GM12865 (cell line): ENCODE measurements at regions not wholly inside any gene's neighbourhood (a gene's known extent, or its start where the extent isn't known, plus 50 kb on each side); places are given as distances from the start of the nearest gene placed in this dataset.

Experiments
- DNase-seq: peaks from one replicate; pipeline ENCODE4 v3.0.0; 2010; ENCODE audit warnings: low read depth
- H3K4me3 ChIP-seq: 2 replicates; pipeline ENCODE4 v1.5.1; 2011; ENCODE audit warnings: mild to moderate bottlenecking, low read depth, low read length, control low read depth
- TF ChIP-seq, protein P1 (sequence below): IDR thresholded peaks from 2 replicates; pipeline ENCODE4 v1.5.1; 2011; ENCODE audit warnings: low read length, control low read depth, low read depth, inconsistent platforms; ENCODE audit not compliant: insufficient read depth; ENCODE audit errors: missing control alignments

DNA sequence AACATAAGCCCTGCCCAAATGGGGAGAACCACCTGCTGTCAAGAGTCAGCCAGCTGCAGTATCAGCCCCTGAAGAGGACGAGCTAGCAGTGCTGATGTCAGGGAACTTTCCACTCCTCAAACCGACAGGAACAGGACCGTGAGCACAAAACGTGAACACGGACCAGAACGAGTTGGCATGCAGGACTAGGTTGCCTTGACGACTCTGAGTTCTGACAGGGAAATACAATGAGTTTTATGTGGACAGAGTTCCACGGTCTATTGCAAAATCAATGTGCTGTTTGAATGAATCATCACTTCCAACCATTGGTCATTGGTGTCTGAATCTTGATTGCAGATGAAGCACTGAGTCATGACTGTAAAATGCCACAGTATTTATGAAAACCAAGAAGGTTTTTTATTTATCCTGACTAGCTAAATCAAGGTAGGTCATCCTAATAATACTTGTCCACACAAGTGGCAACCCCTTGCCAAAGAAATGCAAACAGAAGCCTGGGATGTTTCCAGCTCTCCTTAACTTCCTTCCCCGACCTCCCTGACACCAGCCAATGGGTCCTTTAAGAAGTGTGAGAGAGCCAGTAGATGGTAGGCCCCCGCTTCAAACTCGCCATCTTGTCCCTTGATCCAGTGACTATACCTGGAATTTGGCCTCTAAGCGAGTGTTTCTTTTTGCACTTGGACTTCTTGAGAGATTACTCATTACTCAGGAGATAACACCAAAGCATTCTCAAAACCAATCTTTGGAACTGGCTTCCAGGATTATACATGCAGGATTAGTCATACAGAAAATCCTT lies 119.6 kb downstream of the ASB7 start:
- H3K4me3 ChIP-seq = no peak overlapping the region
- TF ChIP-seq, protein P1, sequence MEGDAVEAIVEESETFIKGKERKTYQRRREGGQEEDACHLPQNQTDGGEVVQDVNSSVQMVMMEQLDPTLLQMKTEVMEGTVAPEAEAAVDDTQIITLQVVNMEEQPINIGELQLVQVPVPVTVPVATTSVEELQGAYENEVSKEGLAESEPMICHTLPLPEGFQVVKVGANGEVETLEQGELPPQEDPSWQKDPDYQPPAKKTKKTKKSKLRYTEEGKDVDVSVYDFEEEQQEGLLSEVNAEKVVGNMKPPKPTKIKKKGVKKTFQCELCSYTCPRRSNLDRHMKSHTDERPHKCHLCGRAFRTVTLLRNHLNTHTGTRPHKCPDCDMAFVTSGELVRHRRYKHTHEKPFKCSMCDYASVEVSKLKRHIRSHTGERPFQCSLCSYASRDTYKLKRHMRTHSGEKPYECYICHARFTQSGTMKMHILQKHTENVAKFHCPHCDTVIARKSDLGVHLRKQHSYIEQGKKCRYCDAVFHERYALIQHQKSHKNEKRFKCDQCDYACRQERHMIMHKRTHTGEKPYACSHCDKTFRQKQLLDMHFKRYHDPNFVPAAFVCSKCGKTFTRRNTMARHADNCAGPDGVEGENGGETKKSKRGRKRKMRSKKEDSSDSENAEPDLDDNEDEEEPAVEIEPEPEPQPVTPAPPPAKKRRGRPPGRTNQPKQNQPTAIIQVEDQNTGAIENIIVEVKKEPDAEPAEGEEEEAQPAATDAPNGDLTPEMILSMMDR = no peak
- no peak for DNase-seq

DNA sequence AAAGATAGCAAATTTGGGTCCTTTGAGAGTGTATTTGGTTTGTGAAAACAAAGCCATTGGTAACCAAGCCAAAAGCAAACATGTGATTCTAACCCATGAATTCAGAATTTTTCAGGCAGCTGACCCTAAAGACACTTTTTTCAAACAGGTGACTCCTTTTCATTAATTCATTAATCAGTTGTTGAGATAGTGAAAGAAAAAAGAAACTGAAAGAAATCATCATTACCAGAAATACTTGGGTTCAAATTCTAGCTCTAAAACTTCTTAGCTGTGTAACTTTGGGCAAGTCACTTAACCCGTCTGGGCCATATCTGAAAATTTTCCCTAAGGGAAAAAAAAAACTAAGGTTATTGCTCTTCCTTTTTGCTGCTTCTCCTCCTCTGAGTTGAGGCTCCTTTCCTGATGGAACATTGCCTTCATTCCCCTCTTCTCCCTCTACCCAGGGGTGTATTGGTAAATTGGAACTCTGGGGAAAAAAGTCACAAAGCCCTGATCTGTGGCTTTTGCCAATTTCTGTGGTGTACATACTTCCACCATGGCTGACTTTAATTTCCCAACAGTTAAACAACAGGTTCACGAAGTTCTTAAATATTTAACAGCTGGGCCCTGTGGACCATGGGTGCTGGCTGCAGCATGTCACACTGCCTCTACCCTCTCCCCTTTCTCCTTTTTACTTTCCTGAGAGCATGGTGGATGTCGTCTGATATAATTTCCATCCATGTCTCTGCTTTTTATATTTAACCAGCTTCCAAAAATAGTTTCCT lies 120.3 kb downstream of the ASB7 start:
- no peak overlapping the region for H3K4me3 ChIP-seq
- TF ChIP-seq, protein P1 = no peak
- DNase-seq = no peak

DNA sequence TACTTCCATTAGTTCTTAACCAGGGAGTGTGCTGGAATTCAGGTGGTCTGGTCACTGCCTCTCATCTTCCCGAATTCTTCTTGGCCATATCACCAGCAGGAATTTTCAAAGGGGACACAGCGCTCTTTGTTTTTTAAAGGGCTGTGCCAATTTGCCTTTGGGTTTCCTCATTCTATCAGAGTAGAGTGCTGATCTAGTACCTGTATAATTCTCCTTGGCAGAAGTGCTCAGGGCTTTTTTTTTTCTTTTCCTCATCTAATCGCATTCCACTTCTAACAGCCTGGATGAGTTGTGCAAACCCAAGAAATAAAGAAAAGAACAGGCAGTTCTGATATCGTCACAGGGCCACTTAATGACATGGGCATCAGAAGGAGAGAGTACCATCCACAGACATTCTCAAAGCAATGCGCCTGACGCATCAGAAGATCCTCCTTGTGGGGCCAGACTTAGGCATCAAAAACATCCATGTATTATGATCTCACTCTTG lies 121.0 kb downstream of the ASB7 start:
- TF ChIP-seq, protein P1 = no peak
- no peak overlapping the region for H3K4me3 ChIP-seq
- DNase-seq = no peak

DNA sequence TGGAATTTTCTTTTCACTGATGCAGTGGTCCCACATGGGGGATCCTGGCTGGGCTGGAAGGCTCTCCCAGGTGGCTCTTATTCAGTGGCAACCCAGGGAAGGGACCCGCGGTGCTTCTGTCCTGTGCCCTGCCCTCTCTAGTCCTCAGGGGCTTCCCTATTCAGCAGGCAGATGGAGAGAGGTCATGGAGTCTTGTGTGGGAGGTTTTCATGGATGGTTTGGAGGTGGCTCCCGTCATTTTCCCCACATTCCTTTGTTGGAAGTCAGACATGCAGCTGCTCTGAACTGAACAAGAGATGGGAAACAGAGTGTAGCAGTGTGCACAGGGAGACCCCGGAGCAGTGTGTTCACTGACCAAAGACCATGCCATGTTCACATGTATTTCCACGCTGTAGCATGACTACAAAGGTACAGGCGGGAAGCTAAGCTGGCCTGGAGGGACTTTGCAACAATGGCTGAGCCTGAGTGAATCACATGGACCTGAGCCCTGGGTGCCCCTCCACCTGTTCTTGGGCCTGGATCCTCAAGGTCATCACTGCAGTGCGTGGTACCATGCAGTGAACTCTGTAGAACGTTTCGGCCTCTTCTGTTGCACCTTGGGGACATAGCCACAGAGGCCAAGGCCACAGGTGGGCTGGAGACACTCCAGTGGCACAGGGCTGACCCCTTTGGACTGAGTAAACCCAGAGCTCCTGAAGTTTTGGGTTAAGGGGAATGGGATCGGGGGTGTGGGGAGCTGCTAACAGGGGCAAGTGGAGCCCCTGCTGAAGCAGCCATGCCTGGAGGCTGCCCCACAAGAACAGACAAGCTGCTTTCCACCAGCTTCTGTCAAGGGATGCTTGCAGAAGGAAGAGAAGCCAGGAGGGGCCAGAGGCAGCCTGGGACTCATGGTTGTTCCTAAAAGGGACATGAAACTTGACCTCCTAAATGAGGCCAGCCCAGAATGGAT lies 123.0 kb downstream of the ASB7 start:
- H3K4me3 ChIP-seq = no peak overlapping the region
- no peak for DNase-seq
- TF ChIP-seq, protein P1 = no peak

DNA sequence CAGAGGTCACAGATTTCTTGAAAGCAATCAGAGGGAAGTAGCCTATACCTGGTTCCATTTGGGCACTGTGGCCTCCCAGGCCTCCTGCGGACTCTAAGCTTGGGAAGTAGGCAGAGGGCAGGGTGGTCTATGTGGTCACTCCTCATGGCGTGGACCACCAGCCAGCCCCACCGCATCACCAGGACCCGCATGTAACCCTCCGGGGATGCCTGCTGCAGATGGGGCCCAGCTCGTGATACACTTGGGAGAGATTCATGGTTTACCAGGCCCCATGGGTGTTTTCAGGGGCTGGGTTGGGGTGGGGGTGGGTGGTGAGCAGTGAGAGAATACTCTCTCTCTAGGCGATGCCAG lies 123.7 kb downstream of the ASB7 start:
- H3K4me3 ChIP-seq = no peak overlapping the region
- TF ChIP-seq, protein P1 = no peak
- no peak for DNase-seq

DNA sequence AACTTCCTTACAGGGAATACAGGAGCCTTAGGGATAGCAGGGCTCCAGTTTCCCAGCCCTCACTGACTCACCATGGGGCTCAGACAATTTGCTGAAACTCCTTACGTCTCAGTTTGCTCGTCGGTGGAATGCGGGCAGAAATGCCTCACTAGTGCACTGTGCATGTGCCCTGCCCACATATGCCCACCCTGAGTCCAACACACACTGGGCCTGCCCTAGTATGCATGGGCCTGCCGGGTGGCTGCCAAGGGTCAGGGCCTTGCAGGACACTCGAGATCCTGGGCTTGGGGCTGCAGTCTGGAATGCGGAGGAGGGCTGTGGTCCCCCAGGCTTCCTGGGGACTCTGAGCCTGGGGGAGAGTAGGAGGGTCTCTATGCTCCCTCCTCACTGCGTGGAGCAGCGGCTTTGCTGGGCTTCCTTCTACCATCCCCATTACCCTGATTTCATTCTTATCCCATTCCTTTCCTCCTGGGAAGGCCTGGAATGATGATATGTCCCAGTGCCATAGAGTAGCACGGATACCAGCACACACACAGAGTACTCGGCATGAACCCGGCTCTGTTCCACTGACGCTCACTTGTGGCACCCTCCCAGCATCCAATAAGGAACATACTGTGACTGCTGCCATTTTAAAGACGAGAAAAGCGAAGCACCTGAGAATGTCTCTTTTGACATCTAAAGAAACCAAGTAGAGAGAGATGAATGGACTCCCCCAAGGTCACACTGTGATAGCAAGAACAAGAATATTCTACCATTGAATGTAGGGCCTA lies 124.2 kb downstream of the ASB7 start:
- DNase-seq = no peak
- TF ChIP-seq, protein P1 = no peak
- H3K4me3 ChIP-seq = no peak overlapping the region
